ENCODE measurements at regions not wholly inside any gene's neighbourhood (a gene's known extent, or its start where the extent isn't known, plus 50 kb on each side); places are given as distances from the start of the nearest gene placed in this dataset.

- no peak overlapping the region for H3K9ac ChIP-seq (ENCODE audit: control insufficient read depth, insufficient read depth, low read length)
- no peak overlapping the region for H3K4me3 ChIP-seq
- ChIA-PET POLR2A (no interaction called here), SMC1A (ENCODE audit: uncharacterized antibody, unreplicated experiment) (no interaction called here), RAD21 (ENCODE audit: unreplicated experiment) (no interaction called here), CTCF (no interaction called here)
- no peaks in the 10 kb centered on the region for H3K36me3 ChIP-seq (ENCODE audit: control insufficient read depth in 2 of 2, insufficient read depth in 2 of 2, low read length in 1 of 2)
- no peaks in the 10 kb centered on the region for H3K4me1 ChIP-seq (ENCODE audit: control insufficient read depth, insufficient read depth, low read length)
- intact Hi-C loops (cut with micrococcal nuclease; ENCODE audit: unreplicated experiment) (no loop called here), in situ Hi-C loops (cut with MboI) (no loop called here)
- H3K27ac ChIP-seq (ENCODE audit: control insufficient read depth, insufficient read depth), result no peak overlapping the region
- TF ChIP-seq ZNF384 (IDR thresholded peaks at IDR 0.05; ENCODE audit: borderline replicate concordance, low read depth, low read length), result no peak
- no peak for TF ChIP-seq EED (IDR thresholded peaks at IDR 0.05; ENCODE audit: low read depth)
- no peak for TF ChIP-seq TCF12 (IDR thresholded peaks at IDR 0.05; ENCODE audit: low read depth, low read length)
- TF ChIP-seq ZSCAN29 (IDR thresholded peaks at IDR 0.05), result no peak
- TF ChIP-seq MEF2B (IDR thresholded peaks at IDR 0.05; ENCODE audit: partially characterized antibody, poor library complexity, severe bottlenecking), result no peak
- 41% methylated on average over 9 of the region's 9 CpGs for WGBS (ENCODE audit: insufficient coverage, insufficient replicate concordance, low lambda C conversion rate, missing lambda C conversion rate)
- no peaks in the 10 kb centered on the region for H4K20me1 ChIP-seq (ENCODE audit: control insufficient read depth, insufficient read depth)
- ATAC-seq (no peak), FAIRE-seq (no peak), DNase-seq (ENCODE audit: low read depth, low spot score) (no peak)
- no TSS peak for BruUV-seq (replicated peaks)
- no peaks in the 10 kb centered on the region; the same call in 2 of the 3 replicates for H3K9me3 ChIP-seq (replicated peaks; ENCODE audit: control insufficient read depth, insufficient read depth, low read length)
- no peak overlapping the region for H3K4me2 ChIP-seq (ENCODE audit: control insufficient read depth, insufficient read depth)
- H2AFZ ChIP-seq (ENCODE audit: control insufficient read depth, low read depth, low read length), result no peak overlapping the region
- H3K27me3 ChIP-seq (replicated peaks in 1 of 2; ENCODE audit: control insufficient read depth in 2 of 2, insufficient read depth in 2 of 2, low read length in 1 of 2), result no peaks in the 10 kb centered on the region
- no peaks in the 10 kb centered on the region for H3K79me2 ChIP-seq (ENCODE audit: control insufficient read depth, insufficient read depth, low read length)
Observed at GRCh38 chr1:233843525-233844204, 60.8 kb upstream of the SLC35F3 start.

GRCh38 chr1:233844275-233844674, 60.2 kb upstream of the SLC35F3 start:
- ChIA-PET POLR2A (no interaction called here), CTCF (no interaction called here), SMC1A (ENCODE audit: uncharacterized antibody, unreplicated experiment) (no interaction called here), RAD21 (ENCODE audit: unreplicated experiment) (no interaction called here)
- H3K4me1 ChIP-seq (ENCODE audit: control insufficient read depth, insufficient read depth, low read length), result no peaks in the 10 kb centered on the region
- DNase-seq (ENCODE audit: low read depth, low spot score) (no peak), ATAC-seq (no peak), FAIRE-seq (no peak)
- no peaks in the 10 kb centered on the region for H3K36me3 ChIP-seq (ENCODE audit: control insufficient read depth in 2 of 2, insufficient read depth in 2 of 2, low read length in 1 of 2)
- in situ Hi-C loops (cut with MboI) (no loop called here), intact Hi-C loops (cut with micrococcal nuclease; ENCODE audit: unreplicated experiment) (no loop called here)
- WGBS (ENCODE audit: insufficient coverage, insufficient replicate concordance, low lambda C conversion rate, missing lambda C conversion rate), result 91% methylated on average over 2 of the region's 2 CpGs
- H3K4me2 ChIP-seq (ENCODE audit: control insufficient read depth, insufficient read depth), result no peak overlapping the region
- no peaks in the 10 kb centered on the region for H4K20me1 ChIP-seq (ENCODE audit: control insufficient read depth, insufficient read depth)
- no peak overlapping the region for H3K9ac ChIP-seq (ENCODE audit: control insufficient read depth, insufficient read depth, low read length)
- H3K4me3 ChIP-seq, result no peak overlapping the region
- no TSS peak for BruUV-seq (replicated peaks)
- no peaks in the 10 kb centered on the region; the same call in 2 of the 3 replicates for H3K9me3 ChIP-seq (replicated peaks; ENCODE audit: control insufficient read depth, insufficient read depth, low read length)
- no peaks in the 10 kb centered on the region for H3K79me2 ChIP-seq (ENCODE audit: control insufficient read depth, insufficient read depth, low read length)
- H3K27me3 ChIP-seq (replicated peaks in 1 of 2; ENCODE audit: control insufficient read depth in 2 of 2, insufficient read depth in 2 of 2, low read length in 1 of 2), result no peaks in the 10 kb centered on the region
- H2AFZ ChIP-seq (ENCODE audit: control insufficient read depth, low read depth, low read length), result no peak overlapping the region
- H3K27ac ChIP-seq (ENCODE audit: control insufficient read depth, insufficient read depth), result no peak overlapping the region
- TF ChIP-seq RFX5 (IDR thresholded peaks at IDR 0.05; ENCODE audit: low read depth, low read length), result no peak
- no peak for TF ChIP-seq KAT2A (conservative IDR thresholded peaks at IDR 0.05; ENCODE audit: control insufficient read depth, low read depth, low read length)
- TF ChIP-seq FOXK2 (IDR thresholded peaks at IDR 0.05), result no peak
- no peak for TF ChIP-seq BCL11A (IDR thresholded peaks at IDR 0.05; ENCODE audit: low read depth, low read length)
- TF ChIP-seq SP1 (IDR thresholded peaks at IDR 0.05; ENCODE audit: low read depth, low read length), result no peak
- no peak for TF ChIP-seq NR2C1 (IDR thresholded peaks at IDR 0.05)
- TF ChIP-seq NFIC (IDR thresholded peaks at IDR 0.05; ENCODE audit: low read depth, low read length), result no peak
- no peak for TF ChIP-seq MYC (IDR thresholded peaks at IDR 0.05; ENCODE audit: insufficient read depth, insufficient read length, insufficient replicate concordance, low read length, severe bottlenecking)
- no peak for TF ChIP-seq NFYB (IDR thresholded peaks at IDR 0.05; ENCODE audit: insufficient read depth, low read depth, low read length)
- no peak for TF ChIP-seq BHLHE40 (IDR thresholded peaks at IDR 0.05; ENCODE audit: borderline replicate concordance in 1 of 2, low read depth in 2 of 2, low read length in 1 of 2)
- no peak for TF ChIP-seq TARDBP (IDR thresholded peaks at IDR 0.05; ENCODE audit: borderline replicate concordance)
- no peak for TF ChIP-seq POLR2AphosphoS5 (IDR thresholded peaks at IDR 0.05; ENCODE audit: low read length)

Data from GM12878 (cell line).